GM13977 (cell line): ENCODE measurements at regions not wholly inside any gene's neighbourhood (a gene's known extent, or its start where the extent isn't known, plus 50 kb on each side); places are given as distances from the start of the nearest gene placed in this dataset.

ENCODE experiments used
- DNase-seq: peaks from one replicate; pipeline ENCODE4 v3.0.0; 2012; ENCODE audit warnings: low spot score
- in situ Hi-C: fragments of 300-500 bp; cut with MboI; formaldehyde crosslinking; loops from one replicate; pipeline ENCODE4 v1.12.0; 2022; ENCODE audit warnings: low sequenced_read_pairs, low pct_unique_long_range_greater_than_20kb, mixed read lengths, inconsistent platforms; ENCODE audit not compliant: unreplicated experiment
- TF ChIP-seq, protein P1 (sequence below): IDR thresholded peaks from 2 replicates; pipeline ENCODE4 v1.5.1; 2012; ENCODE audit warnings: mild to moderate bottlenecking, control low read depth; ENCODE audit not compliant: insufficient read depth; ENCODE audit errors: extremely low read depth, missing control alignments

DNA sequence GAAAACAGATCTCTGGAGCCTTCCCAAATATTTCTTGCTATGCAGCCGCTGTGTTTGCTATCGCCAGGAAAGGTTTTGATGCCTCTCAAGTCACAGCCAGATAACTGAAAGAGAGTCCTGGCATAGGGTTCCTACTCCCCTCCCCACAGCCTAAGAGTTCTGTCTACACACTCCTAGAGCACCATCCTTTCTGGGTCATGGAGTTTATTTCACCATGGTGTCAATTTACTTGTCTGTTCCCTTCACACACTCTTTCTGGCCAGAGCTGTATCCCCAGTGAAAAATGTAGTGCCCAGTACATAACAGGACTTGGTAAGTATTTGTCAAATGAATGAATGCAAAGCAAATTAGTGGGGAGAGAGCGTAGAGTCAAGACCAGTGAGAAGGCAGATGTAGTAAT lies 185.3 kb downstream of the HAUS1 start:
- DNase-seq, result no peak
- TF ChIP-seq, protein P1, sequence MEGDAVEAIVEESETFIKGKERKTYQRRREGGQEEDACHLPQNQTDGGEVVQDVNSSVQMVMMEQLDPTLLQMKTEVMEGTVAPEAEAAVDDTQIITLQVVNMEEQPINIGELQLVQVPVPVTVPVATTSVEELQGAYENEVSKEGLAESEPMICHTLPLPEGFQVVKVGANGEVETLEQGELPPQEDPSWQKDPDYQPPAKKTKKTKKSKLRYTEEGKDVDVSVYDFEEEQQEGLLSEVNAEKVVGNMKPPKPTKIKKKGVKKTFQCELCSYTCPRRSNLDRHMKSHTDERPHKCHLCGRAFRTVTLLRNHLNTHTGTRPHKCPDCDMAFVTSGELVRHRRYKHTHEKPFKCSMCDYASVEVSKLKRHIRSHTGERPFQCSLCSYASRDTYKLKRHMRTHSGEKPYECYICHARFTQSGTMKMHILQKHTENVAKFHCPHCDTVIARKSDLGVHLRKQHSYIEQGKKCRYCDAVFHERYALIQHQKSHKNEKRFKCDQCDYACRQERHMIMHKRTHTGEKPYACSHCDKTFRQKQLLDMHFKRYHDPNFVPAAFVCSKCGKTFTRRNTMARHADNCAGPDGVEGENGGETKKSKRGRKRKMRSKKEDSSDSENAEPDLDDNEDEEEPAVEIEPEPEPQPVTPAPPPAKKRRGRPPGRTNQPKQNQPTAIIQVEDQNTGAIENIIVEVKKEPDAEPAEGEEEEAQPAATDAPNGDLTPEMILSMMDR, result no peak
- in situ Hi-C loops, result loop anchor here (25.0 kb wide), 1 partner anchor 198 kb away; no protein-coding TSS in a partner anchor

DNA sequence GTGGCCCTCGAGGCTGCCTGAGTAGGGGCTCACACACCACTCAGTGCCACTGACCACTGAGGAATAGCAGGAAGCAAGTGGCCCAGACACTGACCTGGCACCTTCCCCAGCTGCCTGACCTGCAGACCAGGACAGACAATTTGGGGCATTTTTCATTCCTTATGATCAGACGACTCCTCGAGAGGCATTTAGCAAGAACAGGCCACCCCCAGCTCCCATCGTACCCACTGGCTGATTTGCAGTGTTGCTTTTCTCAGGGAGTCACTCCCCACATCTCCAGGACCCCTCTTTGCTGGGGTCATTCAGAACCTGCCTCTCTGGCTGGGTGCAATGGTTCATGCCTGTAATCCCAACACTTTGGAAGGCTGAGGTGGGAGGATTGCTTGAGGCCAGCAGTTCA lies 185.7 kb downstream of the HAUS1 start:
- TF ChIP-seq, protein P1, result no peak
- no peak for DNase-seq
- in situ Hi-C loops, result loop anchor here (25.0 kb wide), 1 partner anchor 197 kb away; no protein-coding TSS in a partner anchor

GRCh38 chr18:46290440-46291020 lies 186.3 kb downstream of the HAUS1 start:
- TF ChIP-seq, protein P1, result no peak
- in situ Hi-C loops, result loop anchor here (25.0 kb wide), 1 partner anchor 197 kb away; no protein-coding TSS in a partner anchor
- DNase-seq, result no peak

GRCh38 chr18:46291149-46291548 lies 187.0 kb downstream of the HAUS1 start:
- in situ Hi-C loops, result loop anchor here (25.0 kb wide), 1 partner anchor 196 kb away; no protein-coding TSS in a partner anchor
- TF ChIP-seq, protein P1, result no peak
- no peak for DNase-seq

DNA sequence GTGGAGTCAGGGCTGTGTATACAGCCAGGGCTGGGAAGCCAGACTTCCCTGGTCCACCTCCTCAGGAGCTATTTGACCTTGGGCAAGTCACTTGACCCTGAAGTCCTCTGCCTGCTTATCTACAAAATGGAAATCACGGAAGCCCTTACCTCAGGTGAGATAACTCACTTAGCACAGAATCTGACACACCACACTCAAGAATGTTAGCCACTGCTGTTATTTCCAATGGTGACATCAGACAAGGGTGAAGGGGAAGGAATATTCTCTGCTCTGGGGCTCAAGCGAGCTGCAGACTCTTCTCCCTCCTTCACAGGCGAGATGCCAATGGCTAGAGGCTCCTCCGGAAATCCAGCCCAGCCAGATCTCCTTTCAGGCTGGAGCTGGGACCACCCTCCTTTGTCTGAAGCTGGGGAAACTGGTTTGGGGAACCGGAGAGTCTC lies 189.6 kb downstream of the HAUS1 start:
- in situ Hi-C loops, result loop anchor here (25.0 kb wide), 1 partner anchor 194 kb away; no protein-coding TSS in a partner anchor
- TF ChIP-seq, protein P1, result no peak
- DNase-seq, result no peak

DNA sequence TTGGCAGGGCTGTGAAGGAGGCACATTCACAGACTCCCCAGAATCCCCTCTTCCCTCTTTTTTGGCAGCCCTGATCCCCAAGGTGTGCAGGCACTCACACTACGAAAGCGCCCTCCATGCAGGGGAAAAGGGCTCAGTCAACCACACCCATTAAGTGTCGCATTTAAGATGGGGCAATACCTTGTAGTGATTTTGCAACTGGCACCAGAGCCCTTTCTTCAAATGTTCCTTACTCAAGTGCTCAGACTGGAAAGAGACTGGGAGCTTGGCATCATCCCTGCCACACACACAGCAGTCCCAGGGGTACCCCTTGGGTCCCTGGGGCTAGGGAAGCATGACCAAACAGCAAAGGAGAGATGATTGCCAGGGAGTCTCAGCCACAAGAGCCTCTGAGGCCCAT lies 190.1 kb downstream of the HAUS1 start:
- no peak for DNase-seq

More for the DNA sequence above, 190.1 kb downstream of the HAUS1 start:
- TF ChIP-seq, protein P1, result no peak
- in situ Hi-C loops, result loop anchor here (25.0 kb wide), 1 partner anchor 193 kb away; no protein-coding TSS in a partner anchor
